GM23338 (cell line): ENCODE measurements at regions not wholly inside any gene's neighbourhood (a gene's known extent, or its start where the extent isn't known, plus 50 kb on each side); places are given as distances from the start of the nearest gene placed in this dataset.

Experiments used
- ATAC-seq: fragments of 200-7000 bp; cut with Tn5 transposase; 3 replicates; pipeline ENCODE4 v1.9.1; 2020
- DNase-seq: peaks from one replicate; pipeline ENCODE4 v3.0.0-alpha.2; 2015; ENCODE audit warnings: low spot score
- H2AFZ ChIP-seq: fragments of 200-600 bp; sonication (generic); 2 replicates; pipeline ENCODE4 v1.8.0; 2016; ENCODE audit warnings: antibody characterized with exemption, mild to moderate bottlenecking, moderate library complexity
- H3F3A ChIP-seq: fragments of 200-600 bp; sonication (generic); replicated peaks from 2 replicates; pipeline ENCODE4 v1.8.0; 2017; ENCODE audit warnings: antibody characterized with exemption, mixed run types, low read depth
- H3K27ac ChIP-seq: fragments of 200-600 bp; sonication (generic); 2 replicates; pipeline ENCODE4 v1.6.1; 2016; ENCODE audit warnings: low read depth
- H3K27me3 ChIP-seq: fragments of 200-600 bp; sonication (generic); 2 replicates; pipeline ENCODE4 v1.8.0; 2016; ENCODE audit warnings: mild to moderate bottlenecking, mixed run types, moderate library complexity; ENCODE audit not compliant: insufficient read depth
- H3K36me3 ChIP-seq: fragments of 200-600 bp; sonication (generic); 2 replicates; pipeline ENCODE4 v1.8.0; 2016; ENCODE audit warnings: mild to moderate bottlenecking; ENCODE audit not compliant: insufficient read depth
- H3K4me1 ChIP-seq: fragments of 200-600 bp; sonication (generic); 2 replicates; pipeline ENCODE4 v1.8.0; 2016; ENCODE audit warnings: mild to moderate bottlenecking, moderate library complexity; ENCODE audit not compliant: insufficient read depth
- H3K4me2 ChIP-seq: fragments of 200-600 bp; sonication (generic); 2 replicates; pipeline ENCODE4 v1.7.1; 2017; ENCODE audit warnings: mixed run types
- H3K4me3 ChIP-seq: fragments of 200-600 bp; sonication (generic); 2 replicates; pipeline ENCODE4 v1.6.1; 2016; ENCODE audit warnings: mixed run types
- H3K79me2 ChIP-seq: fragments of 200-600 bp; sonication (generic); replicated peaks from 2 replicates; pipeline ENCODE4 v1.8.0; 2017; ENCODE audit warnings: mild to moderate bottlenecking; ENCODE audit not compliant: insufficient read depth
- H3K9me2 ChIP-seq: fragments of 200-600 bp; sonication (generic); 2 replicates; pipeline ENCODE4 v1.8.0; 2017; ENCODE audit not compliant: insufficient read depth
- H4K20me1 ChIP-seq: fragments of 200-600 bp; sonication (generic); replicated peaks from 2 replicates; pipeline ENCODE4 v1.8.0; 2017; ENCODE audit warnings: mild to moderate bottlenecking; ENCODE audit not compliant: insufficient read depth
- H3K27ac Mint-ChIP-seq: 2 replicates; pipeline ENCODE4 v1.8.0; 2020; ENCODE audit warnings: inconsistent platforms, mild to moderate bottlenecking, moderate library complexity, mixed read lengths
- H3K27me3 Mint-ChIP-seq: 3 replicates; pipeline ENCODE4 v1.8.0; 2022; ENCODE audit warnings: low read depth, mild to moderate bottlenecking, moderate library complexity, mixed read lengths, inconsistent platforms; ENCODE audit not compliant: insufficient read depth, poor library complexity
- H3K36me3 Mint-ChIP-seq: 3 replicates; pipeline ENCODE4 v1.8.0; 2021; ENCODE audit warnings: low read depth, mild to moderate bottlenecking, inconsistent platforms, moderate library complexity, mixed read lengths
- H3K4me1 Mint-ChIP-seq: 3 replicates; pipeline ENCODE4 v1.8.0; 2020; ENCODE audit warnings: mild to moderate bottlenecking, inconsistent platforms, mixed read lengths
- H3K4me3 Mint-ChIP-seq: 3 replicates; pipeline ENCODE4 v1.8.0; 2021; ENCODE audit warnings: moderate library complexity, mild to moderate bottlenecking, inconsistent platforms, mixed read lengths
- H3K9me3 Mint-ChIP-seq: 3 replicates; pipeline ENCODE4 v1.8.0; 2020; ENCODE audit warnings: moderate library complexity, mild to moderate bottlenecking, inconsistent platforms, mixed read lengths
- CREB1 ChIP-seq: fragments of 250-450 bp; sonication (Bioruptor Pico); IDR thresholded peaks from 2 replicates; pipeline ENCODE4 v1.5.0; 2020; ENCODE audit warnings: low read depth, mild to moderate bottlenecking, moderate library complexity
- CTCF ChIP-seq, 2 experiments: fragments of 200-600 bp in 1 of 2; sonication (generic) in 1 of 2; conservative IDR thresholded peaks; 2 replicates each; pipeline versions ENCODE4 v1.5.1 to v1.6.1; 2016 to 2017; ENCODE audit warnings: antibody characterized with exemption in 2 of 2, low read depth in 2 of 2, mild to moderate bottlenecking in 2 of 2, moderate library complexity in 1 of 2
- ETS1 ChIP-seq: IDR thresholded peaks from 2 replicates; pipeline ENCODE4 v1.6.1; 2016; ENCODE audit warnings: antibody characterized with exemption
- EZH2 ChIP-seq: fragments of 200-600 bp; sonication (generic); IDR thresholded peaks from one replicate; pipeline ENCODE4 v1.8.0; 2017; ENCODE audit warnings: antibody characterized with exemption, mild to moderate bottlenecking, low read depth; ENCODE audit not compliant: unreplicated experiment
- EZH2phosphoT487 ChIP-seq: fragments of 200-600 bp; sonication (generic); IDR thresholded peaks from one replicate; pipeline ENCODE4 v1.8.1; 2018; ENCODE audit warnings: antibody characterized with exemption; ENCODE audit not compliant: unreplicated experiment
- JUNB ChIP-seq: IDR thresholded peaks from one replicate; pipeline ENCODE4 v1.6.1; 2016; ENCODE audit warnings: antibody characterized with exemption; ENCODE audit not compliant: unreplicated experiment
- NANOG ChIP-seq: IDR thresholded peaks from 2 replicates; pipeline ENCODE4 v1.6.1; 2016; ENCODE audit warnings: antibody characterized with exemption, borderline replicate concordance
- POLR2AphosphoS5 ChIP-seq: IDR thresholded peaks from 2 replicates; pipeline ENCODE4 v1.6.1; 2016; ENCODE audit warnings: antibody characterized with exemption, low read depth
- REST ChIP-seq: IDR thresholded peaks from one replicate; pipeline ENCODE4 v1.6.1; 2018; ENCODE audit warnings: antibody characterized with exemption; ENCODE audit not compliant: unreplicated experiment
- STAT1 ChIP-seq: IDR thresholded peaks from one replicate; pipeline ENCODE4 v1.6.1; 2016; ENCODE audit warnings: antibody characterized with exemption; ENCODE audit not compliant: unreplicated experiment
- ZNF114 ChIP-seq: fragments of 250-450 bp; sonication (Bioruptor Pico); IDR thresholded peaks from 2 replicates; pipeline ENCODE4 v1.5.0; 2020; ENCODE audit warnings: mild to moderate bottlenecking, moderate library complexity
- ZNF331 ChIP-seq: fragments of 250-450 bp; sonication (Bioruptor Pico); IDR thresholded peaks from 2 replicates; pipeline ENCODE4 v1.5.0; 2020; ENCODE audit warnings: low read depth, mild to moderate bottlenecking, moderate library complexity
- ZNF462 ChIP-seq: fragments of 250-450 bp; sonication (Bioruptor Pico); IDR thresholded peaks from 2 replicates; pipeline ENCODE4 v1.5.0; 2020; ENCODE audit warnings: mild to moderate bottlenecking, moderate library complexity

GRCh38 chr16:63850979-63851378 lies 1270.9 kb downstream of the CDH11 start:
- Histone ChIP-seq H4K20me1 (no peaks in the 10 kb centered on the region), H3K36me3 (no peaks in the 10 kb centered on the region), H3K79me2 (no peaks in the 10 kb centered on the region), H3K27me3 (no peaks in the 10 kb centered on the region), H3K4me2 (no peak overlapping the region), H3K4me3 (no peak overlapping the region), H3K9me2 (no peaks in the 10 kb centered on the region), H3K4me1 (no peaks in the 10 kb centered on the region), H3F3A (no peaks in the 10 kb centered on the region), H3K27ac (no peak overlapping the region), H2AFZ (no peak overlapping the region)
- TF ChIP-seq ETS1 = no peak
- TF ChIP-seq JUNB = no peak
- no peak for TF ChIP-seq STAT1
- TF ChIP-seq POLR2AphosphoS5 = no peak
- TF ChIP-seq EZH2phosphoT487 = no peak
- TF ChIP-seq ZNF114 (CRISPR knock-in tag) = no peak
- TF ChIP-seq ZNF331 (CRISPR knock-in tag) = no peak
- TF ChIP-seq NANOG = no peak
- TF ChIP-seq EZH2 = no peak
- TF ChIP-seq CTCF (conservative IDR thresholded peaks at IDR 0.05; ENCODE audit: low read depth in 2 of 2) = no peak
- TF ChIP-seq REST = no peak
- TF ChIP-seq ZNF462 = no peak
- TF ChIP-seq CREB1 (CRISPR knock-in tag) = no peak
- Mint-ChIP-seq H3K9me3 (no peaks in the 10 kb centered on the region), H3K27me3 (no peaks in the 10 kb centered on the region), H3K36me3 (no peaks in the 10 kb centered on the region), H3K4me1 (no peaks in the 10 kb centered on the region), H3K4me3 (no peak overlapping the region), H3K27ac (no peak overlapping the region)
- ATAC-seq = no peak
- DNase-seq = no peak
